Activated CD8-positive, alpha-beta T cell treated with anti-CD3 and anti-CD28 coated beads for 36 hours (primary cell): ENCODE measurements at regions not wholly inside any gene's neighbourhood (a gene's known extent, or its start where the extent isn't known, plus 50 kb on each side); places are given as distances from the start of the nearest gene placed in this dataset.

Source experiments
- ATAC-seq: fragments of 200-7000 bp; cut with Tn5 transposase; one replicate; pipeline ENCODE4 v1.10.0; 2021; ENCODE audit warnings: mild to moderate bottlenecking, moderate library complexity
- CTCF ChIA-PET: fragments of 350-600 bp; sonication (Branson Sonifier 250); formaldehyde crosslinking; loops from one replicate; lab custom pipeline; 2021; ENCODE audit warnings: antibody characterized with exemption; lab: Charles Lee
- POLR2A ChIA-PET: fragments of 350-600 bp; sonication (Branson Sonifier 250); formaldehyde crosslinking; loops from one replicate; lab custom pipeline; 2021; ENCODE audit warnings: antibody characterized with exemption; lab: Charles Lee
- DNase-seq: peaks from one replicate; pipeline ENCODE4 v3.0.0-alpha.2; 2020
- H3K27ac Mint-ChIP-seq: one replicate; pipeline ENCODE4 v1.8.0; 2021; ENCODE audit warnings: mild to moderate bottlenecking, mixed read lengths
- H3K27me3 Mint-ChIP-seq: one replicate; pipeline ENCODE4 v1.8.0; 2021; ENCODE audit warnings: mixed read lengths
- H3K36me3 Mint-ChIP-seq: one replicate; pipeline ENCODE4 v1.8.0; 2021; ENCODE audit warnings: low read depth, mixed read lengths
- H3K4me1 Mint-ChIP-seq: one replicate; pipeline ENCODE4 v1.8.0; 2021; ENCODE audit warnings: low read depth, mixed read lengths
- H3K4me3 Mint-ChIP-seq: one replicate; pipeline ENCODE4 v1.8.0; 2021; ENCODE audit warnings: mild to moderate bottlenecking, moderate library complexity, mixed read lengths
- H3K9me3 Mint-ChIP-seq: one replicate; pipeline ENCODE4 v1.8.0; 2021; ENCODE audit warnings: mixed read lengths
- intact Hi-C: fragments of 100-400 bp; cut with micrococcal nuclease; formaldehyde crosslinking; loops from one replicate; pipeline ENCODE4 v1.10.0; 2022
- TF ChIP-seq, protein P1 (sequence below): fragments of 200-600 bp; IDR thresholded peaks from one replicate; pipeline ENCODE4 v1.8.0; 2022; ENCODE audit warnings: antibody characterized with exemption, mild to moderate bottlenecking

DNA sequence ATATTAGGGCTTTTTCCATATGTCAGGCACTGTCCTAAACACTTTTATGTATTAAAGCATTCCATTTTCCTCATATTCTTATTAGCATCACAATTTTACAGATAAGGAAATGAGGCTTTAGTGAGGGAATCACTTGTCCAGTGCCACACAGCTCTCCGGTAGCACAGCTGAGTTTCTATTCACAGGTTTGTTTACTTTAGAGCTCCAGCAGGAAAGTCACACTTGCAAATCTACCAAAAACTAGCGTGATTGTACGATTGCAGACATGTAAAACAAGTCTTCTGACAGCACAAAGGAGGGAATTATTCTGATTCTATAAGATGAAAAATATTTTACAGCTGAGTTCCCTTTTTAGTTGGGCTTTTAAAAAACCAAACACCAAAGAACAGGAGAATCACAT, 472.1 kb downstream of the TMA16 start:
- no peaks in the 10 kb centered on the region for H3K9me3 Mint-ChIP-seq
- no peak for DNase-seq
- no peak for ATAC-seq
- ChIA-PET CTCF (no interaction called here), POLR2A (no interaction called here)
- no peaks in the 10 kb centered on the region for H3K36me3 Mint-ChIP-seq
- H3K4me3 Mint-ChIP-seq: no peak overlapping the region
- H3K27me3 Mint-ChIP-seq: no peaks in the 10 kb centered on the region
- TF ChIP-seq, protein P1, sequence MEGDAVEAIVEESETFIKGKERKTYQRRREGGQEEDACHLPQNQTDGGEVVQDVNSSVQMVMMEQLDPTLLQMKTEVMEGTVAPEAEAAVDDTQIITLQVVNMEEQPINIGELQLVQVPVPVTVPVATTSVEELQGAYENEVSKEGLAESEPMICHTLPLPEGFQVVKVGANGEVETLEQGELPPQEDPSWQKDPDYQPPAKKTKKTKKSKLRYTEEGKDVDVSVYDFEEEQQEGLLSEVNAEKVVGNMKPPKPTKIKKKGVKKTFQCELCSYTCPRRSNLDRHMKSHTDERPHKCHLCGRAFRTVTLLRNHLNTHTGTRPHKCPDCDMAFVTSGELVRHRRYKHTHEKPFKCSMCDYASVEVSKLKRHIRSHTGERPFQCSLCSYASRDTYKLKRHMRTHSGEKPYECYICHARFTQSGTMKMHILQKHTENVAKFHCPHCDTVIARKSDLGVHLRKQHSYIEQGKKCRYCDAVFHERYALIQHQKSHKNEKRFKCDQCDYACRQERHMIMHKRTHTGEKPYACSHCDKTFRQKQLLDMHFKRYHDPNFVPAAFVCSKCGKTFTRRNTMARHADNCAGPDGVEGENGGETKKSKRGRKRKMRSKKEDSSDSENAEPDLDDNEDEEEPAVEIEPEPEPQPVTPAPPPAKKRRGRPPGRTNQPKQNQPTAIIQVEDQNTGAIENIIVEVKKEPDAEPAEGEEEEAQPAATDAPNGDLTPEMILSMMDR: no peak
- intact Hi-C loops: no loop called here
- no peak overlapping the region for H3K27ac Mint-ChIP-seq
- H3K4me1 Mint-ChIP-seq: no peaks in the 10 kb centered on the region

DNA sequence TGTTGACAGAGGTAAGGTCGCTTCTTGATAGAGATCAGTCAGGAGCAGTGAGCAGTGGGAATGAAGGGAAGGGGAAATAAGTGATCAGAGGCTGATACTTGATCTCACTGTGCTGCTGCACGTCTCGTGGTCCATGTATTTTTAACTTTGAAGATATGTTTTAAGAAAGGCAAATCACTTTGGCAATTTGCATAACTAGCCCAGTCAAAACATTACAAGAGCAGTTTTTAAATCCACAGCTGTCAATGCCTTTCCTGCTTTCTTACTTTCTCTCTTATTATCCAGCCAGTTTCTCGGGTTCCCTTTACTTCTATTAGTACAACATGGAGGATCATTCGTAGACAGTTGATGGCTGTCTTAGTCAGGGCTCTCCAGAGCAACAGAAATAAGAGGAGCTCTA, 472.8 kb downstream of the TMA16 start:
- intact Hi-C loops: no loop called here
- Mint-ChIP-seq H3K36me3 (no peaks in the 10 kb centered on the region), H3K9me3 (no peaks in the 10 kb centered on the region), H3K4me1 (no peaks in the 10 kb centered on the region), H3K27me3 (no peaks in the 10 kb centered on the region), H3K27ac (no peak overlapping the region), H3K4me3 (no peak overlapping the region)
- TF ChIP-seq, protein P1: no peak
- ChIA-PET CTCF (no interaction called here), POLR2A (no interaction called here)
- ATAC-seq (no peak), DNase-seq (no peak)

GRCh38 chr4:163967710-163968109, 473.2 kb downstream of the TMA16 start:
- H3K27ac Mint-ChIP-seq: no peak overlapping the region
- no peaks in the 10 kb centered on the region for H3K36me3 Mint-ChIP-seq
- TF ChIP-seq, protein P1: no peak
- intact Hi-C loops: no loop called here
- H3K4me1 Mint-ChIP-seq: no peaks in the 10 kb centered on the region
- no peaks in the 10 kb centered on the region for H3K9me3 Mint-ChIP-seq
- H3K4me3 Mint-ChIP-seq: no peak overlapping the region
- ChIA-PET POLR2A (no interaction called here), CTCF (no interaction called here)
- ATAC-seq: no peak
- DNase-seq: no peak
- H3K27me3 Mint-ChIP-seq: no peaks in the 10 kb centered on the region

- intact Hi-C loops: no loop called here
- Mint-ChIP-seq H3K4me1 (no peaks in the 10 kb centered on the region), H3K36me3 (no peaks in the 10 kb centered on the region), H3K4me3 (no peak overlapping the region), H3K9me3 (no peaks in the 10 kb centered on the region), H3K27me3 (no peaks in the 10 kb centered on the region), H3K27ac (no peak overlapping the region)
- CTCF ChIA-PET: no interaction called here
- TF ChIP-seq, protein P1: no peak
- DNase-seq (no peak), ATAC-seq (no peak)
- POLR2A ChIA-PET: no interaction called here
Measured at GRCh38 chr4:163969291-163969690, 474.8 kb downstream of the TMA16 start.

GRCh38 chr4:163976588-163976987, 482.1 kb downstream of the TMA16 start:
- intact Hi-C loops: no loop called here
- ChIA-PET POLR2A (no interaction called here), CTCF (no interaction called here)
- Mint-ChIP-seq H3K36me3 (no peaks in the 10 kb centered on the region), H3K9me3 (no peaks in the 10 kb centered on the region), H3K4me1 (no peaks in the 10 kb centered on the region), H3K4me3 (no peak overlapping the region), H3K27me3 (no peaks in the 10 kb centered on the region), H3K27ac (no peak overlapping the region)
- ATAC-seq (no peak), DNase-seq (no peak)
- TF ChIP-seq, protein P1: no peak
